Hematopoietic multipotent progenitor cell treated with erythropoietin and hydrocortisone succinate and interleukin-3 and kit ligand, for 8 days (in vitro differentiated cells): ENCODE measurements at regions not wholly inside any gene's neighbourhood (a gene's known extent, or its start where the extent isn't known, plus 50 kb on each side); places are given as distances from the start of the nearest gene placed in this dataset.
"Not testable (repeated sequence)": the region's sequence is repeated elsewhere in the genome, so short reads cannot be mapped to it uniquely, and the experiment has no call there.

Experiments
- DNase-seq: peaks from one replicate; pipeline ENCODE4 v3.0.0-alpha.2; 2015

- no peak for DNase-seq
These were observed 772.4 kb upstream of the RIOK2 start for GRCh38 chr5:97955450-97955849.

DNA sequence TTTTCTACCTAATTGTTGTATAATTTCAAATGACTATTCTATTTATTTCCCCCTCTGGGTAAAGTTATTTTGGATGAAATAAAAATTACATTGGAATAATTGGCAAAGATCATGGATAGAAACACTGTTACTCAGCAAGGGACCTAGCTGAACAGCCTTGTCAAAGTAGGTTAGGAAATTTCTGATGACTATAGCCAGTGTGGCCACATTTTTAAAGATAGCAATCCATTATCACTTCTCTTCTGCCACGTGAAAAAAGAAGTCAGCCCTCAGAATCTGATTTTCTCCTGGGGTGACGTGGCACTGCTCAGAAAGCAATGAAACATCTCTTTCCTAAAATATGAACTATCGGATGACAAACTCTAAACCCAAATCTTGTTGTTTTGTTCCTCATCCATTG is 784.2 kb upstream of the RIOK2 start:
- DNase-seq = no peak

DNA sequence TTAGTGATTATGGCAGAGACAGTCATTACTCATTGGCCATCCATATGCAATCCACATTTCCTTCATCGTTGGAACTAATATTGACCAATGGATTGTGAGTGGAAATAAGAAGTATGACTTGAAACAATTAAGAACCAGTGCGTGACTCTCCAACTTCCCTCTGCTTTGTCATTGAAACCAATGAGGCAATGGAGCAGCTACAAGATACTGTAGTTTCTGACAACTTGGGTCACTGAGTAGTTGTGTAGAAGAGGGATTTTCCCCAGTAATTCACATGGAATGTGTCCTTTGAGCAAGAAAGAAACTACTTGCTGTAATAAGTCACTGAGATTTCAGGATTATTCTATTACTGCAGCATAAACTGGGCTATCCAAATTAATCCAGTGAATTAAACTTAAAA is 785.3 kb upstream of the RIOK2 start:
- DNase-seq = no peak

GRCh38 chr5:97979740-97980139 is 793.7 kb upstream of the RGMB start:
- DNase-seq = no peak

DNA sequence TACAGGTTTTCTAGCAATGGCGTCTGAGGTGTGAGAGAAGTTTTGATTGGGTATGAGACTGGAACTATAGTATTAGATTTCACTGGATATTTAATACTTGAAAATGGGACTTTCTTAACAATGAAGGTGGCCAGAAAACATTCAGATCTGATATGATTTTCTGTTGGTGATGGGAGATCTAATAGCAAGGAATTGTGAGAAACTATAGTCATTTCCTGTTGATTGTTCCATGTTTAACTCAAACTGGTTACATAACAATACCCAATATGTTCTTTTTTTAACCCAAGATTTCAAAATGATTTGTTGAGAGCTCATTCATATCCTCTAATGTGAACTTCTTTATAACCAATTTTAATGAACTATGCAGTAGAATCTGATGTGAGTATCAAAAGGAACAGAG is 793.2 kb upstream of the RGMB start:
- no peak for DNase-seq

DNA sequence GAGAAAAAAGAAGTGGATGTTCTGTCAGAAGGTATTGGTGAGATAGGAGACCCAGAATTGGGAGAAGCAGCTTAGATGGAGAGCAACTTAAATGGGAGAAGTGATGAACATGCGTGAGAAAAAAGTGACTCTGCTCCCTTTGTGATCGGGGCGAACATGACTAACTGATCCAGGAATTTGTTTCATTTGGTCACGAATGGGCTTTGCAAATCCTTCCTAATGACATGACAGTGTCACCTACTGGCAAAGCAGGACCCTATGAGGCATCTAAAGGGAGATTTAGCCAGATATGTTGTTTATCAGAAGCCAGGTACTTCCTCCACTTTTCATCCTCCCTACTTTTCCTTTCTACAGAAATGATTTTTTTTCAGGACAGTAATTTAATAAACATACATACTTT is 787.4 kb upstream of the RGMB start:
- no peak for DNase-seq

- DNase-seq = no peak
These were observed 782.2 kb upstream of the RGMB start for GRCh38 chr5:97991236-97991635.

- no peak for DNase-seq
These were observed 774.5 kb upstream of the RGMB start for GRCh38 chr5:97998941-97999340.

DNA sequence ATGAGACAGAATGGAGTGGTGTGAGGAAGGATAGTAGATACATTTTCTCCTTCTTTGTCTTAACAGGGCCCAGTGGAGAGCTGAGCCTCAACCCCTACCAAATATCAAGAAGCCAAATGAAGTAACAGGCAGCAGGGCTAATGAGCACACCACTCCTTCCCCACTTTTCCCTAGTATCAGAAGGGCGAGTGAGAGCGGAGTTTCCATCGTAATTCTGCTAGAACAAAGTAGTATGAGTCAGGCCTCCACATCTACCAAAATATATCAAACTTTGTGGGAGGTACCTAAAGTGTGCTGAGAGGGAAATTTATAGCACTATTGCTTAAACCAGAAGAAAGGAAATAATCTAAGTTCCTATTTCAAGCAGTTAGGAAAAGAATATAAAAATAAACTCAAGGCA is 769.0 kb upstream of the RGMB start:
- no peak for DNase-seq

GRCh38 chr5:98016771-98017170 is 756.7 kb upstream of the RGMB start:
- no peak for DNase-seq

- DNase-seq = not testable (repeated sequence)
These were observed 743.2 kb upstream of the RGMB start for GRCh38 chr5:98030273-98030672.

- not testable (repeated sequence) for DNase-seq
These were observed 742.4 kb upstream of the RGMB start for GRCh38 chr5:98031036-98031435.

DNA sequence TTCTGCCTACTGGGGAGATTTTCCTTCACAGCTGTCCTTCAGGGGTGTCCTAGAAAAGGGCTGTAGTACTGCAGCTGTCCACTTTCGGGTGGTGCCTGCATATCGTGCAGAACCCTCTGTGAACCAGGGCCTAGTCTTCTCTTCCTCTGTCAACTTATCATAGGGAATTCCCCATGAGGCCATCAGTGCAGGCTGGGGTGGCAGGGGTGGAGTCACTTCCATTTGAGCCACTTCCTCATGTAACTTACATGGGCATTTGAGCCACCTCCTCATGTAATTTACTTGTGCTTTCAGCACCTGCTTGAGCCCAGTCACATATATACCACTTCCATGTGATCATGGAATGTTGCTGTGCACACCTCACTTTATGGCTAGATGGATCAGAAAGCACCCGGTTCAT is 742.0 kb upstream of the RGMB start:
- no peak for DNase-seq

GRCh38 chr5:98031926-98032325 is 741.5 kb upstream of the RGMB start:
- no peak for DNase-seq

- DNase-seq = no peak
These were observed 731.8 kb upstream of the RGMB start for GRCh38 chr5:98041661-98042060.

GRCh38 chr5:98042521-98042920 is 730.9 kb upstream of the RGMB start:
- no peak for DNase-seq

DNA sequence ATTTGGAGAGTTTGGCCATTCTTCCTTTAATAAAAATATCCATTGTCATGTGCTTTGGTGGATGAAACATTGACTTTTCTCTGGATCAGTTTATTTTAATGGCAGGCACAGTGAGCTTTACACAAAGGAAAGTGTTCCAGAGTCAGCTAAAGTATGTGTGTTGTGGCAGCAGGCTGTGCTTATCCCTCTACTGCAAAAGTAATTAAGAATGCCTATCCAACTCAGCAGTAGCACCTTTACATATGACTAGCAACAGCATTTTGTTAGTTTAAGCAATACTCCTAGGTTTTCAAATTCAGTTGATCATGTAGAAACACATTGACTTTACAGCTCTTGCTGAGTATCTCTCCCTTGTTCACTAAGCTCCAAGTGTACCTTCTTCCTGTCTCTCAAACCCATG is 730.5 kb upstream of the RGMB start:
- DNase-seq = no peak

DNA sequence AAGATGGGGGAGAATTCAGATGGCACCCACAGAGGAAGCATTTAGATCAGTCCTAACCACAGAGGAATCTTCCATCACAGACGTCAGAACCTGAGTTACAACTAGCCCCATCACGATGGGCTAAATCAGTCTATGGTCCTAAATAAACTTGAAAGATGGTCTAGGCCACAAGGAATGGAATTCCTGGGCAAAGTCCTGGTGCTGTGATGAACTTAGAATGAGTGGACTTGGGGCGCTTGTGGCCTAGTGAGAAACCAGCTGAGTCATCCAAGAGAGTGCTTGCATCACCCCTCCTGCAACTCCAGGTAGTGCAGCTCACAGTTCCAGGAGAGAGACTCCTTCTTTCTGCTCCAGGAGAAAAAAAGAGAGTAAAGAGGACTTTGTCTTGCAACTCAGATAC is 722.9 kb upstream of the RGMB start:
- no peak for DNase-seq

GRCh38 chr5:98053170-98053569 is 720.3 kb upstream of the RGMB start:
- DNase-seq = no peak

GRCh38 chr5:98060148-98060547 is 713.3 kb upstream of the RGMB start:
- no peak for DNase-seq

GRCh38 chr5:98064118-98064685 is 709.3 kb upstream of the RGMB start:
- DNase-seq = no peak

DNA sequence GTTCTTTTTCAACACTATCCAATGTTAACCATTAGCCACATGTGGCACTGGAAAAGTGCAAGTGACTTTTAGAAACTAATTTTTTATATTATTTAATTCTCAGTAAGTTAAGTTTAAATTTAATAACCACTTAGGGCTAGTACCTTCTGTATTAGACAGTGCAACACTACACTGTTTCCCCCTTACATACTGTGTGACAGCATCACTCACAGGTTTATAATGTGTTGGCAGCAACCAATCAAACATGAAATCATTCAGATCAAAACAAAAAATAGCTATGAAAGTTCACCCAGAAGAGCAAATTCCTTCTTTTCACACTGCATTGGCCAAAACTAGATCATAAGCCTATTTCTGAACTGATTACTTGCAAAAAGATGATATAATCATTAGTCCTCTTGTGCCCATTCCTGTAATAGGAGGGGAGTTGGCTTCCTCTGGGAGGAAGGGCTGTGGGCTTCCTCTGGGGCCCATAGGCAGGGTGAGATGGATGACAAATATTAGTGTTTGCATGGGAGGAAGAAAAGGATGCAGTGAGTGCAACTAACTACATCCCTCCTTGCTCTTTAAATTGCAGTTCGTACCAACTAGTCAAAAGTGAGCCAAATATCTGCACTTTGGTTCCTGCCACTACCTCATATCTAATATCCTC is 708.1 kb upstream of the RGMB start:
- no peak for DNase-seq

GRCh38 chr5:98066910-98067309 is 706.6 kb upstream of the RGMB start:
- DNase-seq = no peak

- no peak for DNase-seq
These were observed 703.5 kb upstream of the RGMB start for GRCh38 chr5:98069876-98070512.

- DNase-seq = no peak
These were observed 700.5 kb upstream of the RGMB start for GRCh38 chr5:98072921-98073320.
